HCT116 (cell line): ENCODE measurements at regions not wholly inside any gene's neighbourhood (a gene's known extent, or its start where the extent isn't known, plus 50 kb on each side); places are given as distances from the start of the nearest gene placed in this dataset.

Experiments used
- ATAC-seq: fragments of 200-7000 bp; cut with Tn5 transposase; 2 replicates; pipeline ENCODE4 v1.9.1; 2020; ENCODE audit warnings: mild to moderate bottlenecking, moderate library complexity
- BruUV-seq: library from RNA; stranded (reverse); fragments of 400-500 nt; replicated peaks from 2 replicates; lab custom pipeline; 2021; lab: Mats Ljungman, UMichigan
- CTCF ChIA-PET: fragments of 300-600 bp; sonication (Branson Sonifier 250); formaldehyde crosslinking; loops from one replicate; lab custom pipeline; 2021; ENCODE audit warnings: antibody characterized with exemption; lab: Charles Lee
- POLR2A ChIA-PET: fragments of 300-600, 350-600 bp; sonication (Branson Sonifier 250); formaldehyde crosslinking; loops from one replicate; lab custom pipeline; 2021; ENCODE audit warnings: antibody characterized with exemption; lab: Charles Lee
- RAD21 ChIA-PET, 2 experiments: fragments of 300-600 bp; sonication (Branson Sonifier 250); formaldehyde crosslinking; loops; one replicate each; lab custom pipeline; 2023; ENCODE audit warnings: low total read pairs in 2 of 2; ENCODE audit not compliant: uncharacterized antibody in 2 of 2, unreplicated experiment in 2 of 2, low non-redundant PET in 1 of 2; lab: Charles Lee
- DNase-seq: peaks from one replicate; pipeline ENCODE4 v3.0.0-alpha.2; 2010; ENCODE audit warnings: low read depth, low spot score
- H2AFZ ChIP-seq: fragments of 200-600 bp; shearing (Covaris generic), sonication (generic); 2 replicates; pipeline ENCODE4 v1.6.1; 2017; ENCODE audit warnings: low read depth, mixed run types, mixed read lengths, antibody characterized with exemption, low read length; ENCODE audit not compliant: poor library complexity, severe bottlenecking
- H3K27ac ChIP-seq: 2 replicates; pipeline ENCODE4 v1.5.1; 2012; ENCODE audit warnings: low read depth, low read length
- H3K27me3 ChIP-seq: fragments of 200-600 bp; sonication (generic); 2 replicates; pipeline ENCODE4 v1.6.1; 2016; ENCODE audit warnings: mixed run types, low read length, mixed read lengths; ENCODE audit not compliant: insufficient read depth
- H3K36me3 ChIP-seq, 2 experiments: fragments of 200-500 bp in 1 of 2; fragments of 200-600 bp in 1 of 2; sonication (Bioruptor generic) in 1 of 2; sonication (generic) in 1 of 2; 2 replicates each; pipeline versions ENCODE4 v1.5.1 to v1.6.1; 2014 to 2016; ENCODE audit warnings: low read length in 2 of 2, inconsistent platforms in 1 of 2, mixed read lengths in 1 of 2, mixed run types in 1 of 2; ENCODE audit not compliant: insufficient read depth in 2 of 2, control insufficient read depth in 1 of 2
- H3K4me1 ChIP-seq, 2 experiments: fragments of 200-600 bp in 1 of 2; sonication (generic) in 1 of 2; 2 replicates each; pipeline versions ENCODE4 v1.5.1 to v1.6.1; 2012 to 2017; ENCODE audit warnings: low read length in 2 of 2, inconsistent platforms in 1 of 2, mild to moderate bottlenecking in 1 of 2, mixed read lengths in 1 of 2, mixed run types in 1 of 2, moderate library complexity in 1 of 2; ENCODE audit not compliant: insufficient read depth in 2 of 2, control insufficient read depth in 1 of 2
- H3K4me2 ChIP-seq: fragments of 200-600 bp; sonication (generic); 2 replicates; pipeline ENCODE4 v1.6.1; 2017; ENCODE audit warnings: mixed run types, low read length, mixed read lengths
- H3K4me3 ChIP-seq, 2 experiments: fragments of 200-600 bp in 1 of 2; sonication (generic) in 1 of 2; replicated peaks in 1 of 2; 2 replicates each; pipeline ENCODE4 v1.5.1; 2011 to 2016; ENCODE audit warnings: low read length in 2 of 2, control low read depth in 1 of 2, low read depth in 1 of 2, mild to moderate bottlenecking in 1 of 2, mixed read lengths in 1 of 2, mixed run types in 1 of 2
- H3K79me2 ChIP-seq: fragments of 200-600 bp; sonication (generic); 2 replicates; pipeline ENCODE4 v1.6.1; 2017; ENCODE audit warnings: mild to moderate bottlenecking, mixed run types, low read length, moderate library complexity, mixed read lengths; ENCODE audit not compliant: insufficient read depth
- H3K9ac ChIP-seq: fragments of 200-600 bp; sonication (generic); 2 replicates; pipeline ENCODE4 v1.6.1; 2016; ENCODE audit warnings: low read length, mixed read lengths
- H3K9me2 ChIP-seq: fragments of 200-600 bp; sonication (generic), shearing (Covaris generic); 2 replicates; pipeline ENCODE4 v1.6.1; 2017; ENCODE audit warnings: mixed run types, mild to moderate bottlenecking, moderate library complexity; ENCODE audit not compliant: insufficient read depth
- H3K9me3 ChIP-seq, 2 experiments: fragments of 200-500 bp in 1 of 2; fragments of 200-600 bp in 1 of 2; sonication (Bioruptor generic) in 1 of 2; sonication (generic) in 1 of 2; 2 replicates each; pipeline ENCODE4 v1.6.1; 2014 to 2017; ENCODE audit warnings: low read length in 2 of 2, mixed read lengths in 2 of 2, inconsistent platforms in 1 of 2, low read depth in 1 of 2, mild to moderate bottlenecking in 1 of 2, mixed run types in 1 of 2, moderate library complexity in 1 of 2; ENCODE audit not compliant: control insufficient read depth in 1 of 2, insufficient read depth in 1 of 2
- H4K20me1 ChIP-seq: fragments of 200-600 bp; sonication (generic), shearing (Covaris generic); 2 replicates; pipeline ENCODE4 v1.6.1; 2017; ENCODE audit warnings: mixed run types, mild to moderate bottlenecking, moderate library complexity; ENCODE audit not compliant: insufficient read depth
- CBX3 ChIP-seq: IDR thresholded peaks from 2 replicates; pipeline ENCODE4 v1.6.1; 2012; ENCODE audit warnings: low read depth
- CEBPB ChIP-seq: IDR thresholded peaks from 2 replicates; pipeline ENCODE4 v1.6.1; 2012; ENCODE audit warnings: low read depth
- ELF1 ChIP-seq: IDR thresholded peaks from 2 replicates; pipeline ENCODE4 v1.6.1; 2012; ENCODE audit warnings: low read depth, borderline replicate concordance
- EZH2phosphoT487 ChIP-seq: fragments of 200-600 bp; IDR thresholded peaks from 2 replicates; pipeline ENCODE4 v1.6.1; 2018; ENCODE audit warnings: antibody characterized with exemption, borderline replicate concordance
- FOSL1 ChIP-seq: IDR thresholded peaks from 2 replicates; pipeline ENCODE4 v1.6.1; 2012; ENCODE audit warnings: low read depth
- JUND ChIP-seq: IDR thresholded peaks from 2 replicates; pipeline ENCODE4 v1.6.1; 2012
- POLR2A ChIP-seq: IDR thresholded peaks from 2 replicates; pipeline ENCODE4 v1.7.0; 2011; ENCODE audit warnings: borderline replicate concordance; ENCODE audit not compliant: insufficient read depth, insufficient read length; ENCODE audit errors: extremely low read depth
- POLR2AphosphoS5 ChIP-seq: IDR thresholded peaks from 2 replicates; pipeline ENCODE4 v1.6.1; 2011; ENCODE audit warnings: mild to moderate bottlenecking, low read depth, low read length, moderate library complexity
- SIN3A ChIP-seq: IDR thresholded peaks from 2 replicates; pipeline ENCODE4 v1.6.1; 2012; ENCODE audit warnings: low read depth
- SP1 ChIP-seq: IDR thresholded peaks from 2 replicates; pipeline ENCODE4 v1.6.1; 2012; ENCODE audit warnings: low read depth
- SRF ChIP-seq: IDR thresholded peaks from 2 replicates; pipeline ENCODE4 v1.6.1; 2012; ENCODE audit warnings: low read depth
- YY1 ChIP-seq: IDR thresholded peaks from 2 replicates; pipeline ENCODE4 v1.6.1; 2011; ENCODE audit warnings: low read length, low read depth, moderate library complexity, mild to moderate bottlenecking; ENCODE audit not compliant: insufficient replicate concordance; ENCODE audit errors: extremely low read depth
- ZFX ChIP-seq: fragments of 450-650 bp; IDR thresholded peaks from 2 replicates; pipeline ENCODE4 v1.6.1; 2017
- ZNF274 ChIP-seq: fragments of 200-500 bp; sonication (Bioruptor generic); IDR thresholded peaks from 2 replicates; pipeline ENCODE4 v1.6.1; 2014; ENCODE audit warnings: mild to moderate bottlenecking, low read depth, low read length, inconsistent platforms
- intact Hi-C: fragments of 100-400 bp; cut with micrococcal nuclease; formaldehyde crosslinking; loops from 2 replicates; pipeline ENCODE4 v1.10.0; 2022
- TF ChIP-seq, protein P1 (sequence below), 3 experiments: fragments of 200-600 bp in 1 of 3; sonication (generic) in 1 of 3; IDR thresholded peaks in 2 of 3; conservative IDR thresholded peaks in 1 of 3; 2 replicates each; pipeline ENCODE4 v1.5.1; 2012 to 2017; ENCODE audit warnings: low read depth in 2 of 3, low read length in 2 of 3, antibody characterized with exemption in 1 of 3, borderline replicate concordance in 1 of 3, control low read depth in 1 of 3, mild to moderate bottlenecking in 1 of 3, mixed read lengths in 1 of 3, mixed run types in 1 of 3, moderate library complexity in 1 of 3; ENCODE audit not compliant: insufficient read depth in 1 of 3
- TF ChIP-seq, protein P2 (sequence below): IDR thresholded peaks from 2 replicates; pipeline ENCODE4 v1.6.1; 2012; ENCODE audit warnings: low read depth
- TF ChIP-seq, protein P3 (sequence below): IDR thresholded peaks from 2 replicates; pipeline ENCODE4 v1.6.1; 2012

GRCh38 chr14:38079886-38080285 lies 127.8 kb upstream of the SSTR1 start:
- TF ChIP-seq SIN3A = no peak
- TF ChIP-seq, protein P1, sequence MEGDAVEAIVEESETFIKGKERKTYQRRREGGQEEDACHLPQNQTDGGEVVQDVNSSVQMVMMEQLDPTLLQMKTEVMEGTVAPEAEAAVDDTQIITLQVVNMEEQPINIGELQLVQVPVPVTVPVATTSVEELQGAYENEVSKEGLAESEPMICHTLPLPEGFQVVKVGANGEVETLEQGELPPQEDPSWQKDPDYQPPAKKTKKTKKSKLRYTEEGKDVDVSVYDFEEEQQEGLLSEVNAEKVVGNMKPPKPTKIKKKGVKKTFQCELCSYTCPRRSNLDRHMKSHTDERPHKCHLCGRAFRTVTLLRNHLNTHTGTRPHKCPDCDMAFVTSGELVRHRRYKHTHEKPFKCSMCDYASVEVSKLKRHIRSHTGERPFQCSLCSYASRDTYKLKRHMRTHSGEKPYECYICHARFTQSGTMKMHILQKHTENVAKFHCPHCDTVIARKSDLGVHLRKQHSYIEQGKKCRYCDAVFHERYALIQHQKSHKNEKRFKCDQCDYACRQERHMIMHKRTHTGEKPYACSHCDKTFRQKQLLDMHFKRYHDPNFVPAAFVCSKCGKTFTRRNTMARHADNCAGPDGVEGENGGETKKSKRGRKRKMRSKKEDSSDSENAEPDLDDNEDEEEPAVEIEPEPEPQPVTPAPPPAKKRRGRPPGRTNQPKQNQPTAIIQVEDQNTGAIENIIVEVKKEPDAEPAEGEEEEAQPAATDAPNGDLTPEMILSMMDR (IDR thresholded peaks at IDR 0.05 in 2 of 3, conservative IDR thresholded peaks at IDR 0.05 in 1 of 3; ENCODE audit: borderline replicate concordance in 1 of 3, insufficient read depth in 1 of 3, low read depth in 2 of 3, low read length in 2 of 3) = no peak
- TF ChIP-seq SP1 = no peak
- no peak for TF ChIP-seq YY1
- TF ChIP-seq ZNF274 = no peak
- no peak for TF ChIP-seq ZFX
- TF ChIP-seq CEBPB = no peak
- no peak for TF ChIP-seq POLR2AphosphoS5
- no peak for TF ChIP-seq CBX3
- no peak for TF ChIP-seq EZH2phosphoT487
- TF ChIP-seq POLR2A = no peak
- no peak for TF ChIP-seq SRF
- TF ChIP-seq, protein P2, sequence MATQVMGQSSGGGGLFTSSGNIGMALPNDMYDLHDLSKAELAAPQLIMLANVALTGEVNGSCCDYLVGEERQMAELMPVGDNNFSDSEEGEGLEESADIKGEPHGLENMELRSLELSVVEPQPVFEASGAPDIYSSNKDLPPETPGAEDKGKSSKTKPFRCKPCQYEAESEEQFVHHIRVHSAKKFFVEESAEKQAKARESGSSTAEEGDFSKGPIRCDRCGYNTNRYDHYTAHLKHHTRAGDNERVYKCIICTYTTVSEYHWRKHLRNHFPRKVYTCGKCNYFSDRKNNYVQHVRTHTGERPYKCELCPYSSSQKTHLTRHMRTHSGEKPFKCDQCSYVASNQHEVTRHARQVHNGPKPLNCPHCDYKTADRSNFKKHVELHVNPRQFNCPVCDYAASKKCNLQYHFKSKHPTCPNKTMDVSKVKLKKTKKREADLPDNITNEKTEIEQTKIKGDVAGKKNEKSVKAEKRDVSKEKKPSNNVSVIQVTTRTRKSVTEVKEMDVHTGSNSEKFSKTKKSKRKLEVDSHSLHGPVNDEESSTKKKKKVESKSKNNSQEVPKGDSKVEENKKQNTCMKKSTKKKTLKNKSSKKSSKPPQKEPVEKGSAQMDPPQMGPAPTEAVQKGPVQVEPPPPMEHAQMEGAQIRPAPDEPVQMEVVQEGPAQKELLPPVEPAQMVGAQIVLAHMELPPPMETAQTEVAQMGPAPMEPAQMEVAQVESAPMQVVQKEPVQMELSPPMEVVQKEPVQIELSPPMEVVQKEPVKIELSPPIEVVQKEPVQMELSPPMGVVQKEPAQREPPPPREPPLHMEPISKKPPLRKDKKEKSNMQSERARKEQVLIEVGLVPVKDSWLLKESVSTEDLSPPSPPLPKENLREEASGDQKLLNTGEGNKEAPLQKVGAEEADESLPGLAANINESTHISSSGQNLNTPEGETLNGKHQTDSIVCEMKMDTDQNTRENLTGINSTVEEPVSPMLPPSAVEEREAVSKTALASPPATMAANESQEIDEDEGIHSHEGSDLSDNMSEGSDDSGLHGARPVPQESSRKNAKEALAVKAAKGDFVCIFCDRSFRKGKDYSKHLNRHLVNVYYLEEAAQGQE = no peak
- no peak for TF ChIP-seq JUND
- TF ChIP-seq, protein P3, sequence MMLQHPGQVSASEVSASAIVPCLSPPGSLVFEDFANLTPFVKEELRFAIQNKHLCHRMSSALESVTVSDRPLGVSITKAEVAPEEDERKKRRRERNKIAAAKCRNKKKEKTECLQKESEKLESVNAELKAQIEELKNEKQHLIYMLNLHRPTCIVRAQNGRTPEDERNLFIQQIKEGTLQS = no peak
- no peak for TF ChIP-seq FOSL1
- no peak for TF ChIP-seq ELF1
- H3K79me2 ChIP-seq = no peaks in the 10 kb centered on the region
- no peaks in the 10 kb centered on the region for H3K27me3 ChIP-seq
- H3K27ac ChIP-seq = no peak overlapping the region
- ChIA-PET CTCF (no interaction called here), POLR2A (no interaction called here), RAD21 (no interaction called here)
- no peaks in the 10 kb centered on the region for H3K36me3 ChIP-seq
- H3K4me1 ChIP-seq = no peaks in the 10 kb centered on the region
- BruUV-seq = no TSS peak
- ATAC-seq (no peak), DNase-seq (no peak)
- intact Hi-C loops = no loop called here
- H4K20me1 ChIP-seq = no peaks in the 10 kb centered on the region
- H3K9ac ChIP-seq = no peak overlapping the region
- no peak overlapping the region for H2AFZ ChIP-seq
- H3K9me3 ChIP-seq = no peaks in the 10 kb centered on the region; a peak in 1 of 4 replicates
- H3K9me2 ChIP-seq = no peaks in the 10 kb centered on the region
- H3K4me2 ChIP-seq = no peak overlapping the region
- no peak overlapping the region for H3K4me3 ChIP-seq
